HCT116 (cell line): ENCODE measurements at regions not wholly inside any gene's neighbourhood (a gene's known extent, or its start where the extent isn't known, plus 50 kb on each side); places are given as distances from the start of the nearest gene placed in this dataset.

Experiments
- ATAC-seq: fragments of 200-7000 bp; cut with Tn5 transposase; 2 replicates; pipeline ENCODE4 v1.9.1; 2020; ENCODE audit warnings: mild to moderate bottlenecking, moderate library complexity
- BruUV-seq: library from RNA; stranded (reverse); fragments of 400-500 nt; replicated peaks from 2 replicates; lab custom pipeline; 2021; lab: Mats Ljungman, UMichigan
- CTCF ChIA-PET: fragments of 300-600 bp; sonication (Branson Sonifier 250); formaldehyde crosslinking; loops from one replicate; lab custom pipeline; 2021; ENCODE audit warnings: antibody characterized with exemption; lab: Charles Lee
- POLR2A ChIA-PET: fragments of 300-600, 350-600 bp; sonication (Branson Sonifier 250); formaldehyde crosslinking; loops from one replicate; lab custom pipeline; 2021; ENCODE audit warnings: antibody characterized with exemption; lab: Charles Lee
- RAD21 ChIA-PET, 2 experiments: fragments of 300-600 bp; sonication (Branson Sonifier 250); formaldehyde crosslinking; loops; one replicate each; lab custom pipeline; 2023; ENCODE audit warnings: low total read pairs in 2 of 2; ENCODE audit not compliant: uncharacterized antibody in 2 of 2, unreplicated experiment in 2 of 2, low non-redundant PET in 1 of 2; lab: Charles Lee
- DNase-seq: peaks from one replicate; pipeline ENCODE4 v3.0.0-alpha.2; 2010; ENCODE audit warnings: low read depth, low spot score
- H2AFZ ChIP-seq: fragments of 200-600 bp; shearing (Covaris generic), sonication (generic); 2 replicates; pipeline ENCODE4 v1.6.1; 2017; ENCODE audit warnings: low read depth, mixed run types, mixed read lengths, antibody characterized with exemption, low read length; ENCODE audit not compliant: poor library complexity, severe bottlenecking
- H3K27ac ChIP-seq: 2 replicates; pipeline ENCODE4 v1.5.1; 2012; ENCODE audit warnings: low read depth, low read length
- H3K27me3 ChIP-seq: fragments of 200-600 bp; sonication (generic); 2 replicates; pipeline ENCODE4 v1.6.1; 2016; ENCODE audit warnings: mixed run types, low read length, mixed read lengths; ENCODE audit not compliant: insufficient read depth
- H3K36me3 ChIP-seq, 2 experiments: fragments of 200-500 bp in 1 of 2; fragments of 200-600 bp in 1 of 2; sonication (Bioruptor generic) in 1 of 2; sonication (generic) in 1 of 2; 2 replicates each; pipeline versions ENCODE4 v1.5.1 to v1.6.1; 2014 to 2016; ENCODE audit warnings: low read length in 2 of 2, inconsistent platforms in 1 of 2, mixed read lengths in 1 of 2, mixed run types in 1 of 2; ENCODE audit not compliant: insufficient read depth in 2 of 2, control insufficient read depth in 1 of 2
- H3K4me1 ChIP-seq, 2 experiments: fragments of 200-600 bp in 1 of 2; sonication (generic) in 1 of 2; 2 replicates each; pipeline versions ENCODE4 v1.5.1 to v1.6.1; 2012 to 2017; ENCODE audit warnings: low read length in 2 of 2, inconsistent platforms in 1 of 2, mild to moderate bottlenecking in 1 of 2, mixed read lengths in 1 of 2, mixed run types in 1 of 2, moderate library complexity in 1 of 2; ENCODE audit not compliant: insufficient read depth in 2 of 2, control insufficient read depth in 1 of 2
- H3K4me2 ChIP-seq: fragments of 200-600 bp; sonication (generic); 2 replicates; pipeline ENCODE4 v1.6.1; 2017; ENCODE audit warnings: mixed run types, low read length, mixed read lengths
- H3K4me3 ChIP-seq, 2 experiments: fragments of 200-600 bp in 1 of 2; sonication (generic) in 1 of 2; replicated peaks in 1 of 2; 2 replicates each; pipeline ENCODE4 v1.5.1; 2011 to 2016; ENCODE audit warnings: low read length in 2 of 2, control low read depth in 1 of 2, low read depth in 1 of 2, mild to moderate bottlenecking in 1 of 2, mixed read lengths in 1 of 2, mixed run types in 1 of 2
- H3K79me2 ChIP-seq: fragments of 200-600 bp; sonication (generic); 2 replicates; pipeline ENCODE4 v1.6.1; 2017; ENCODE audit warnings: mild to moderate bottlenecking, mixed run types, low read length, moderate library complexity, mixed read lengths; ENCODE audit not compliant: insufficient read depth
- H3K9ac ChIP-seq: fragments of 200-600 bp; sonication (generic); 2 replicates; pipeline ENCODE4 v1.6.1; 2016; ENCODE audit warnings: low read length, mixed read lengths
- H3K9me2 ChIP-seq: fragments of 200-600 bp; sonication (generic), shearing (Covaris generic); 2 replicates; pipeline ENCODE4 v1.6.1; 2017; ENCODE audit warnings: mixed run types, mild to moderate bottlenecking, moderate library complexity; ENCODE audit not compliant: insufficient read depth
- H3K9me3 ChIP-seq, 2 experiments: fragments of 200-500 bp in 1 of 2; fragments of 200-600 bp in 1 of 2; sonication (Bioruptor generic) in 1 of 2; sonication (generic) in 1 of 2; 2 replicates each; pipeline ENCODE4 v1.6.1; 2014 to 2017; ENCODE audit warnings: low read length in 2 of 2, mixed read lengths in 2 of 2, inconsistent platforms in 1 of 2, low read depth in 1 of 2, mild to moderate bottlenecking in 1 of 2, mixed run types in 1 of 2, moderate library complexity in 1 of 2; ENCODE audit not compliant: control insufficient read depth in 1 of 2, insufficient read depth in 1 of 2
- H4K20me1 ChIP-seq: fragments of 200-600 bp; sonication (generic), shearing (Covaris generic); 2 replicates; pipeline ENCODE4 v1.6.1; 2017; ENCODE audit warnings: mixed run types, mild to moderate bottlenecking, moderate library complexity; ENCODE audit not compliant: insufficient read depth
- CBX3 ChIP-seq: IDR thresholded peaks from 2 replicates; pipeline ENCODE4 v1.6.1; 2012; ENCODE audit warnings: low read depth
- EGR1 ChIP-seq: IDR thresholded peaks from 2 replicates; pipeline ENCODE4 v1.6.1; 2012; ENCODE audit warnings: low read depth
- EZH2 ChIP-seq: fragments of 200-600 bp; sonication (generic); IDR thresholded peaks from 2 replicates; pipeline ENCODE4 v1.6.1; 2017; ENCODE audit warnings: antibody characterized with exemption, mixed run types
- EZH2phosphoT487 ChIP-seq: fragments of 200-600 bp; IDR thresholded peaks from 2 replicates; pipeline ENCODE4 v1.6.1; 2018; ENCODE audit warnings: antibody characterized with exemption, borderline replicate concordance
- FOSL1 ChIP-seq: IDR thresholded peaks from 2 replicates; pipeline ENCODE4 v1.6.1; 2012; ENCODE audit warnings: low read depth
- JUND ChIP-seq: IDR thresholded peaks from 2 replicates; pipeline ENCODE4 v1.6.1; 2012
- POLR2AphosphoS5 ChIP-seq: IDR thresholded peaks from 2 replicates; pipeline ENCODE4 v1.6.1; 2011; ENCODE audit warnings: mild to moderate bottlenecking, low read depth, low read length, moderate library complexity
- RAD21 ChIP-seq: IDR thresholded peaks from 2 replicates; pipeline ENCODE4 v1.6.1; 2012; ENCODE audit warnings: low read depth, mild to moderate bottlenecking
- SIN3A ChIP-seq: IDR thresholded peaks from 2 replicates; pipeline ENCODE4 v1.6.1; 2012; ENCODE audit warnings: low read depth
- SP1 ChIP-seq: IDR thresholded peaks from 2 replicates; pipeline ENCODE4 v1.6.1; 2012; ENCODE audit warnings: low read depth
- YY1 ChIP-seq: IDR thresholded peaks from 2 replicates; pipeline ENCODE4 v1.6.1; 2011; ENCODE audit warnings: low read length, low read depth, moderate library complexity, mild to moderate bottlenecking; ENCODE audit not compliant: insufficient replicate concordance; ENCODE audit errors: extremely low read depth
- ZFX ChIP-seq: fragments of 450-650 bp; IDR thresholded peaks from 2 replicates; pipeline ENCODE4 v1.6.1; 2017
- ZNF274 ChIP-seq: fragments of 200-500 bp; sonication (Bioruptor generic); IDR thresholded peaks from 2 replicates; pipeline ENCODE4 v1.6.1; 2014; ENCODE audit warnings: mild to moderate bottlenecking, low read depth, low read length, inconsistent platforms
- intact Hi-C: fragments of 100-400 bp; cut with micrococcal nuclease; formaldehyde crosslinking; loops from 2 replicates; pipeline ENCODE4 v1.10.0; 2022
- TF ChIP-seq, protein P1 (sequence below): IDR thresholded peaks from 2 replicates; pipeline ENCODE4 v1.6.1; 2012
- TF ChIP-seq, protein P2 (sequence below): IDR thresholded peaks from 2 replicates; pipeline ENCODE4 v1.6.1; 2012; ENCODE audit warnings: low read depth
- TF ChIP-seq, protein P3 (sequence below), 3 experiments: fragments of 200-600 bp in 1 of 3; sonication (generic) in 1 of 3; IDR thresholded peaks in 2 of 3; conservative IDR thresholded peaks in 1 of 3; 2 replicates each; pipeline ENCODE4 v1.5.1; 2012 to 2017; ENCODE audit warnings: low read depth in 2 of 3, low read length in 2 of 3, antibody characterized with exemption in 1 of 3, borderline replicate concordance in 1 of 3, control low read depth in 1 of 3, mild to moderate bottlenecking in 1 of 3, mixed read lengths in 1 of 3, mixed run types in 1 of 3, moderate library complexity in 1 of 3; ENCODE audit not compliant: insufficient read depth in 1 of 3
- TF ChIP-seq, protein P4 (sequence below): IDR thresholded peaks from 2 replicates; pipeline ENCODE4 v1.6.1; 2012

DNA sequence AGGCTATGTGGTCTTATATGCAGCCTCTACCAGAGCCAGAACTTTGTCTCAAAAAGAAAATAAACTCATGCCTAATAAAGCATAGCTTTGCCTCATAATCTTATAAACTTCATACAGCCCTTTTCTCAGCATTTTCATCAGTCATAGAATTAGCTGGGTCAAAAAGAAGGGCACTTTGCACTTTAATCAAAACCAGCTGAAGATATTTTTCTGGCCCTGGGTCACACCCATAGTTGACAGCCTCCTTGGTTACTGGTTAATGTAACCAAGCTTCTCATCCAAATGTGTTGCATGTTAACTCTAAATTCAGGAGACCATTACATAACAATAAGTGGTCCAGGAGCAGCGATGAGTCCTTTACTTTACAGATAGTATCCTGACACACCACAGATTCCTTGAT, 558.2 kb downstream of the FLRT2 start:
- ChIA-PET POLR2A (no interaction called here), RAD21 (no interaction called here), CTCF (no interaction called here)
- ATAC-seq (no peak), DNase-seq (no peak)
- Histone ChIP-seq H3K27me3 (no peaks in the 10 kb centered on the region), H3K27ac (no peak overlapping the region), H3K79me2 (no peaks in the 10 kb centered on the region), H2AFZ (no peak overlapping the region), H4K20me1 (no peaks in the 10 kb centered on the region), H3K4me3 (no peak overlapping the region), H3K4me2 (no peak overlapping the region), H3K9me2 (no peaks in the 10 kb centered on the region), H3K9me3 (peaks cover 3 to 13% of the 10 kb centered on the region in 2 experiments; a peak in 2 of 4 replicates), H3K4me1 (no peaks in the 10 kb centered on the region), H3K9ac (no peak overlapping the region), H3K36me3 (no peaks in the 10 kb centered on the region)
- BruUV-seq: no TSS peak
- no peak for TF ChIP-seq YY1
- TF ChIP-seq EZH2: no peak
- TF ChIP-seq ZFX: no peak
- intact Hi-C loops: no loop called here

DNA sequence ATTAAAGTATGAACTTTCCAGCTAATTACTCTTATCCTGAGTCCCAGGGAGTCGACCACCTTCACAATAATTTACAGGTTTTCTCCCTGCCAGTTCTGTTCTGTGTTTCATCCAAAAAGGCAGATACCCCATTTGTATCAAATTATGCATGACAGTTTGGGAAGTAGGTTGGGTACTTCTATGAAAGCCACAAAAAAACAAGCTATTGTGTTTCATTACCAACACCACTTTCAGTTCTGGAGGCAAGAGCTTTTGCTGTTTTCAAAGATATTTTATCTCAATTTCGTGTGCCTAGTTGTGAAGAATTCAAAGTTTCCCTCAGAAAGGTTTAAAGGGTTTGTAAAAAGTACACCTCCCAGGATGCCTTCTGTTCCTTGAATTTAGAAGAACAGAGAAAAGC, 557.4 kb downstream of the FLRT2 start:
- ChIA-PET RAD21 (no interaction called here), POLR2A (no interaction called here), CTCF (no interaction called here)
- Histone ChIP-seq H2AFZ (no peak overlapping the region), H3K4me1 (no peaks in the 10 kb centered on the region), H3K9ac (no peak overlapping the region), H3K79me2 (no peaks in the 10 kb centered on the region), H3K9me3 (peaks cover 3 to 13% of the 10 kb centered on the region in 2 experiments; a peak in 2 of 4 replicates), H3K4me3 (no peak overlapping the region), H3K4me2 (no peak overlapping the region), H3K9me2 (no peaks in the 10 kb centered on the region), H3K36me3 (no peaks in the 10 kb centered on the region), H3K27me3 (no peaks in the 10 kb centered on the region), H3K27ac (no peak overlapping the region), H4K20me1 (no peaks in the 10 kb centered on the region)
- no TSS peak for BruUV-seq
- ATAC-seq: no peak
- TF ChIP-seq YY1 (no peak), EZH2phosphoT487 (no peak), FOSL1 (no peak), RAD21 (no peak), ZNF274 (no peak), POLR2AphosphoS5 (no peak), JUND (no peak), ZFX (no peak), SP1 (no peak), CBX3 (no peak), SIN3A (no peak), EGR1 (no peak)
- TF ChIP-seq, protein P1, sequence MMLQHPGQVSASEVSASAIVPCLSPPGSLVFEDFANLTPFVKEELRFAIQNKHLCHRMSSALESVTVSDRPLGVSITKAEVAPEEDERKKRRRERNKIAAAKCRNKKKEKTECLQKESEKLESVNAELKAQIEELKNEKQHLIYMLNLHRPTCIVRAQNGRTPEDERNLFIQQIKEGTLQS: no peak
- TF ChIP-seq, protein P2, sequence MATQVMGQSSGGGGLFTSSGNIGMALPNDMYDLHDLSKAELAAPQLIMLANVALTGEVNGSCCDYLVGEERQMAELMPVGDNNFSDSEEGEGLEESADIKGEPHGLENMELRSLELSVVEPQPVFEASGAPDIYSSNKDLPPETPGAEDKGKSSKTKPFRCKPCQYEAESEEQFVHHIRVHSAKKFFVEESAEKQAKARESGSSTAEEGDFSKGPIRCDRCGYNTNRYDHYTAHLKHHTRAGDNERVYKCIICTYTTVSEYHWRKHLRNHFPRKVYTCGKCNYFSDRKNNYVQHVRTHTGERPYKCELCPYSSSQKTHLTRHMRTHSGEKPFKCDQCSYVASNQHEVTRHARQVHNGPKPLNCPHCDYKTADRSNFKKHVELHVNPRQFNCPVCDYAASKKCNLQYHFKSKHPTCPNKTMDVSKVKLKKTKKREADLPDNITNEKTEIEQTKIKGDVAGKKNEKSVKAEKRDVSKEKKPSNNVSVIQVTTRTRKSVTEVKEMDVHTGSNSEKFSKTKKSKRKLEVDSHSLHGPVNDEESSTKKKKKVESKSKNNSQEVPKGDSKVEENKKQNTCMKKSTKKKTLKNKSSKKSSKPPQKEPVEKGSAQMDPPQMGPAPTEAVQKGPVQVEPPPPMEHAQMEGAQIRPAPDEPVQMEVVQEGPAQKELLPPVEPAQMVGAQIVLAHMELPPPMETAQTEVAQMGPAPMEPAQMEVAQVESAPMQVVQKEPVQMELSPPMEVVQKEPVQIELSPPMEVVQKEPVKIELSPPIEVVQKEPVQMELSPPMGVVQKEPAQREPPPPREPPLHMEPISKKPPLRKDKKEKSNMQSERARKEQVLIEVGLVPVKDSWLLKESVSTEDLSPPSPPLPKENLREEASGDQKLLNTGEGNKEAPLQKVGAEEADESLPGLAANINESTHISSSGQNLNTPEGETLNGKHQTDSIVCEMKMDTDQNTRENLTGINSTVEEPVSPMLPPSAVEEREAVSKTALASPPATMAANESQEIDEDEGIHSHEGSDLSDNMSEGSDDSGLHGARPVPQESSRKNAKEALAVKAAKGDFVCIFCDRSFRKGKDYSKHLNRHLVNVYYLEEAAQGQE: no peak
- TF ChIP-seq, protein P3, sequence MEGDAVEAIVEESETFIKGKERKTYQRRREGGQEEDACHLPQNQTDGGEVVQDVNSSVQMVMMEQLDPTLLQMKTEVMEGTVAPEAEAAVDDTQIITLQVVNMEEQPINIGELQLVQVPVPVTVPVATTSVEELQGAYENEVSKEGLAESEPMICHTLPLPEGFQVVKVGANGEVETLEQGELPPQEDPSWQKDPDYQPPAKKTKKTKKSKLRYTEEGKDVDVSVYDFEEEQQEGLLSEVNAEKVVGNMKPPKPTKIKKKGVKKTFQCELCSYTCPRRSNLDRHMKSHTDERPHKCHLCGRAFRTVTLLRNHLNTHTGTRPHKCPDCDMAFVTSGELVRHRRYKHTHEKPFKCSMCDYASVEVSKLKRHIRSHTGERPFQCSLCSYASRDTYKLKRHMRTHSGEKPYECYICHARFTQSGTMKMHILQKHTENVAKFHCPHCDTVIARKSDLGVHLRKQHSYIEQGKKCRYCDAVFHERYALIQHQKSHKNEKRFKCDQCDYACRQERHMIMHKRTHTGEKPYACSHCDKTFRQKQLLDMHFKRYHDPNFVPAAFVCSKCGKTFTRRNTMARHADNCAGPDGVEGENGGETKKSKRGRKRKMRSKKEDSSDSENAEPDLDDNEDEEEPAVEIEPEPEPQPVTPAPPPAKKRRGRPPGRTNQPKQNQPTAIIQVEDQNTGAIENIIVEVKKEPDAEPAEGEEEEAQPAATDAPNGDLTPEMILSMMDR (IDR thresholded peaks at IDR 0.05 in 2 of 3, conservative IDR thresholded peaks at IDR 0.05 in 1 of 3; ENCODE audit: borderline replicate concordance in 1 of 3, insufficient read depth in 1 of 3, low read depth in 2 of 3, low read length in 2 of 3): no peak
- TF ChIP-seq, protein P4, sequence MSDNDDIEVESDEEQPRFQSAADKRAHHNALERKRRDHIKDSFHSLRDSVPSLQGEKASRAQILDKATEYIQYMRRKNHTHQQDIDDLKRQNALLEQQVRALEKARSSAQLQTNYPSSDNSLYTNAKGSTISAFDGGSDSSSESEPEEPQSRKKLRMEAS: no peak
- DNase-seq: no peak
- intact Hi-C loops: no loop called here
